HG02981 (cell line): ENCODE measurements at regions not wholly inside any gene's neighbourhood (a gene's known extent, or its start where the extent isn't known, plus 50 kb on each side); places are given as distances from the start of the nearest gene placed in this dataset.
A peak's percentile ranks its signal among the peaks of the same experiment; 100 is the strongest.

Experiments used
- ATAC-seq: cut with Tn5 transposase; IDR thresholded peaks from one replicate; pipeline ENCODE4 v1.9.1; 2021; ENCODE audit warnings: mild to moderate bottlenecking, moderate library complexity; ENCODE audit not compliant: unreplicated experiment

DNA sequence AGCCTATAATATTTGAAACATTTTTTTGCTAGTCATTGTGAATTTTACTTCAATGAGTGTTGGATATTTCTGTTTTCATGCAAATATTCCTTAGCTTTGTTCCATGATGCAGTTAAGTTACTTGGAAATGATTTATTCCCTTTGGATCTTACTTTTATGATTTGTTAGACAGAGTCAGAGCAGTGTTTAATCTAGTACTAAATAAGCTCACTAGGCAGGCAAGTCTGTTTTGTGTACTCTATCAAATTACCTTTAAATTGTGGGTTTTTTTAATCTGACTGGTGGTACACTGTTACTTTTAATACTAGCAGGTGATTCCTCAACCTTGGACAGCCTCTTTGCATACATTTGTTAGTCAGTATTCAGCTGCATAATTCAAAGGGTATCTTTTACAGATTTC lies 173.3 kb upstream of the MBNL1 start:
- ATAC-seq = no peak

DNA sequence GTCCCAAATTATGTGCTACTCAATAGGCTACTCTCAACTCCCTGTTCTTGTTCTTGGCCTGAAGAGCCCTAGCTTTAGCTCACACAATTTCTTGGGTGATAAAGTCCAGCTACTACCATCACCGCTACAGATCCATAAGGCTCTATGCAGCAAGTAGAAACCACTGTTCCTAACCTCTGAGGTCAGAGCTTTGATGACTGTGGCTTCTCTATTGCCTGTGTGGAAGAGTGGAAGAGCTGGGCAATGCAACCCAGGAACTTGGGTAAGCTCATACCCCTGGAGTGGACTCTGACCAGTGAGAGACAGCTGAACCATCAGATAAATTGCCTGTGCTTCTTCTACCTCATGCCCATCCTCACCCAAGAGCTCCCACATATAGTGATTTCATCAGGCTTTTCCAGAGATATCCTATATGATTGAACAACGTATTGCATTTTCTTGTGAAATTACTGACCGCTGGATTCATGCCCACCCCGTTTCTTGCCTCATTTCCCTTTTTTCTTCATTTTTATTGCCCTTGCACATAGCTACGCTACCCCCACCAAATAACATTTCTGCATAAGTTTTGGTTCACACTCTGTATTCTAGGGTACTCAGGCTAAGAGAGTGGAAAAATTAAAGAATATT lies 172.3 kb upstream of the MBNL1 start:
- ATAC-seq = no peak

DNA sequence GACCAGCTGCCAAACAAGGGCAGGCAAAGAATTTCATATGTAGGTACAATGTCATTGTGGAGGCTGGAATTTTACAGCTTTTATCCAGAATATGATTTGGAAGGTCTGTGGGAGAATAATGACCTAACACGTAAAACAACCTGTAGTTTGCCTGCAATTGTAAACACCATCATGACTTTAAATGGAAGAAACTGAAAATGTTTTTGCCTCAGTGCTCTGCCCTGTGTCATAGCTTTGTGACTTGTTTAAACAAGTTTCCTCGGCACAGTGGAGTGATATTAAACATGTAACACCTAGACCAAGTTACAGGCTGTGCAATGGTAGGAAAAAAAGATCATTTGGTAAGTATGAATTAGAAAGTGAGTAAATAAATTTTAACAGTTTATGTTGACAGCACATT lies 171.6 kb upstream of the MBNL1 start:
- no peak for ATAC-seq

DNA sequence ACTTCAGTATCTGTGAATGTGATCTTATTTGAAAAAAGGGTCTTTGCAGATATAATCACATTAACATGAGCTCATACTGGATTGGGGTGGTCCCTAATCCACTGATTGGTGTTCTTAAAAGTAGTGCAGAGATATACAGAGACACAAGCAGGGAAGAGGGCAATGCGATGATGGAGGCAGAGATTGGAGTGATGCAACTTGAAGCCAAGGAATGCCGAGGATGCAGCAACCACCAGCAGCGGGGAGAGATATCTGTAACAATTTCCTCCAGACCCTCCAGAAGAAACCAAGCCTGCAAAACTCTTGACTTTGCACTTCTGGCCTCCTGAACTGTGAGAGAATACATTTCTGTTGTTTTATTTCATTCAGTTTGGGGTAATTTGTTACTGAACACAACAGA lies 171.0 kb upstream of the MBNL1 start:
- no peak for ATAC-seq

DNA sequence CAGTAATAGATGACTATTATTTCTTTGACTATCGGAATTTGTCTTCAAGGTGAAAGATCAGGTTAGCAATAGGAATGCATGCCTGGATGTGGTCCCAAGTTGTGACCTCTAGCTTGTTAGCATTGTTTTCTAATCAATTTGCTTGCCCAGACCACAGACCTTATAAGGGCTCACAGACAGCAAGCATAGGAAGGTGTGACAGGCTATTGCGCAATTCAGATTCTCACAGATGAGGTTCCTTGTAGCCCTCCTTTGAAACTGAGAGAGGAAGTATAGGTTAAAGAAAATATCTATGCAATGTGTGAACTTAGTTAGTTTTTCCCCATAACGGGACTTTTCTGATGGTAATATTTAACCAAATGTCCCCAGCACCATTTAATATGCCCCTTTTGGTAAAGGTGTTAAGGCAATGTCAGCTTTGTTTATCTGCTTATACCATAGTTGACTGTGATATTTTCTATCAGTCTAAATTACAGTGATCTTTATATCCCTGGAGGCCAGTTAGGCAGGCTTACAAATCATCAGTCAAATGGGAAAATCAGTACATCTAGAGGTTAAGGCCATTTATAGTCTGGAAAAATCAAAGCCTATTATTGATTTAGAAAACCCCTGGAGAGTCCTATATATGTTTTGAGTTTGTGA lies 168.1 kb upstream of the MBNL1 start:
- ATAC-seq = peak; percentile 98

DNA sequence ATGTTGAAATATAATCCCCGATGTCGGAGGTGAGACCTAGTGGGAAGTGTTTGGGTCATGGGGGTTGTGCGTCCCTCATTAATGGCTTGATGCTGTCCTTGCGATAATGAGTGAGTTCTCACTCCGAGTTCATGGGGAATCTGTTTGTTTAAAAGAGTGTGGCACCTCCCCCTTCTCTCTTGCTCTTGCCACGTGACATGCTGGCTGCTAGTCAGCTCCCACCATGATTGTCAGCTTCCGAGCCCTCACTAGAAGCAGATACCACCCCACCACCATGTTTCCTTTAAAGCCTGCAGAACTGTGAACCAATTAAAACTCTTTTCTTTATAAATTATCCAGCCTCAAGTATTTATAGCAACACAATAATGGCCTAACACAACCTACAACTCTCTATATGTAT lies 166.3 kb upstream of the MBNL1 start:
- no peak for ATAC-seq

DNA sequence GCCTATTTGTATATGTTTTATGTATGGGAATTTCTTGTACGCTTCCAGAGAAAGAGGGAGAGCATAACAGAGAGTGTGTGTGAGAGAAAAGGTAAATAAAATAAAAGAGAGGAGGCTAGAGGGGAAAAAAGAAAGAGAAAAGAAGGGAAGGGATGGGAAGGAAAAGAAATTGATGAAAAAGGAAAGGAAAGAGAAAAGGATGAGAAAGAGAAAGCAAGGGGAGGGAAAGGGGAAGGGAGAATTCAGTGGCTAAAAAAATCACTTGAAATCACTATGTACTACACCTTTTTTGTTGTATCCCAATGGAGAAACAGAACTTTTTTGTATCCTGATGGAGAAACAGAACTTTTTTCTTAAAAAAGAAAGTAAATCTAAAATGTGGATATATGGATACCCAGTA lies 165.5 kb upstream of the MBNL1 start:
- ATAC-seq = no peak

DNA sequence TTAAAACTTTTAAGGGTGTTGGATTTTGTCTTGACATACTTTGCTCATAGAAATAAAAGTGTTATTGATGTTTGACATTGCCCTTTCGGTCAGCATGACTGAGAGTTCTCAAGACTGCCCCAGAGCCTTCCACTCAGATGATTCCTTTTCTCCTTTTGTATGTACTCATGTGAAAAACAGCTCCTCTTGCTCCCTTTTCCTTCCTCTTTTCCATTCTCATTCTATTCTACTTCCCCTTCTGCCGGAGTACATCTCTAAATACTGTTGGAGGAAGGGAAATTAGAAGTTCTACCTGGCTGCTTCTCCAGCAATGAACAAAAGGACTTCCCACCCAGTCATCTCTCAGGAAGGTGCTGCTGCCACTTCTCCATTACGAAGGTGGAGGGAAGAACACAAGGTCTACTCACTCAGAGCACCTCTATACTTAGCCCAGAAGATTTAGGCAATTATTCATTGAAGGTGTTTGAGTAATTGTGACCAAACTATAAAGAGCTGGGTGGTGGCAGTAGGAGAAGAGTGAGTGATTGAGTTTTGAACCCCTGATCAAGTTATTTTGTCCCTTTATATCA lies 163.8 kb upstream of the MBNL1 start:
- no peak for ATAC-seq

DNA sequence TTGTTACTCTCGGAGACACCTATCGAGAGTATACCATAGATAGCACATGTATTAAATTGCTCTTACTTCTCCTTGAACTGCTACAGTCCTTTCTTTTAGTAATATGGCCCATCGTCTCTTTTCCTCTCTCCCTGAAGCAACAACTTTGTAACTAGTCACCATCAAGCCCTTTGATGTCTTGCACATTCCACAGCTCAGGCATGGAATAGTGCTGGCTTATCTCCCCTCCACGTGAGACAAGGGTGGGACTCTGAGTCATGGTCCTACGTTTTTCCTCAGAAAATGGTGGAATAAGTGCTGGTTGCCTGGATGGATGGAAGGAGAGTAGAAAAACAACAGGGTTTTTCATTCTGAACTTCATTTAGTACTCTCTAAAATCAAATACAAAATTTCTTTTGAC lies 163.3 kb upstream of the MBNL1 start:
- no peak for ATAC-seq

DNA sequence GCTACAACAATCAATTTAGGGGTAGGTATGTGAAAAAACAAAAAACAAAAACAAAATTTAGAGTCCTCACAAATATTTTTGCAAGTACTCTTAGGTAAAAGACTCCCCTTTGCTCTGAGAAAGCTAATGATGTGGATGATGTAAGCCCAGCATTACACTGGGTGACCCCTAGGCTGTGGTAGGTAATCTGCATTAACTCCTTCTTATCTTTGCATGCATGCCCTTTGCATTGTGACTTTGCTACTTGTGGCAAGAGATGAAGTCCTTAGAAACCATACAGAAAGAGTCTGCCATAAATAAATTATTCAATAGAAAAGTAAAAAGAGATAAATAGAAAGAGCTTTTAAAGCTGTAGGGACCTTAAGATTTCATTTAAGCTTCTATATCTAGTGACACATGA lies 159.7 kb upstream of the MBNL1 start:
- no peak for ATAC-seq

DNA sequence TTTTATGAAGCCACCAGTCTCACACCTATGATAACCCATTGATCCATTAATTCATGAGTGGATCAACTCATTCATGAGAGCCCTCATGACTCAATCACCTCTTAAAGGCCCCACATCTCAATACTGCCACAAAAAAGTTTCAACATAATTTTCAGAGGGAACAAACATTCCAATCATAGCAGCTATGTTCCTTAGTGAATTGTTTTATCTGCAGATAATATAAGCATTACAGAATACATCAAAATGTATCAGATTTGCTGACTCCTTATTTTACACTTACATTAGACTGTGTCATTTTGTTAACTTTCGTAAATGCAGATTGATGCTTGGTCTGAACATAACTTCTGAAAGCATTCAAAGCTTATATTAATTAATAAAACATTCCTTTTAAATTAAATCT lies 155.3 kb upstream of the MBNL1 start:
- no peak for ATAC-seq

DNA sequence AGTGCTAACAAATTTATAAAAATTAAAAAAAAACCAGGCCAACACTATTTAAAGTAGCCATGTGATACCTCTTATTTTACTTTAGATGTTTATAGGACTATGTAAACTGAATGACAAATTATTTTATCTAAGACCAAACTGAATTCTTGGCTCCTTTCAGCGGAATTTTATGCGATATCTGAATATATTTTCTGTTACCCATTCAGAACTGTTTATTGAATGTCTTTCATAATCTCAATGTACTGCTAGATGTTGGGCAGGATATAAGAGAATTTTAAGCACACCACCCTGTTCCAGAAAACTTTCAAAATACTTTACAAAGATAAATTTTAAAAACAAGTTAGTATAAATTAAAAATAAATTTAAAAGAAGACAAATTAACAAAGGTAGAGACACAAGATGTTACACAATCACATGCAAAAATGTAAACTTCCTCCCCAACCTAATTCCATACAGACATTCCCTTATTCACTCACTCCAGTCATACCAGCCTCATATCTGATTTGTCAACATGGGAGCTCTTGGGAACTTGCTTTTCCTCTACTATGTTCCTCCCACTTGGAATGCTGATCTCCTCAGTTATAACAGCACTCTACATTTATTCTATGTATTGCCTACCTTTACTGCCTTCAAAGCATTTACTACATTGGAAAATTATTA lies 154.6 kb upstream of the MBNL1 start:
- ATAC-seq = no peak

DNA sequence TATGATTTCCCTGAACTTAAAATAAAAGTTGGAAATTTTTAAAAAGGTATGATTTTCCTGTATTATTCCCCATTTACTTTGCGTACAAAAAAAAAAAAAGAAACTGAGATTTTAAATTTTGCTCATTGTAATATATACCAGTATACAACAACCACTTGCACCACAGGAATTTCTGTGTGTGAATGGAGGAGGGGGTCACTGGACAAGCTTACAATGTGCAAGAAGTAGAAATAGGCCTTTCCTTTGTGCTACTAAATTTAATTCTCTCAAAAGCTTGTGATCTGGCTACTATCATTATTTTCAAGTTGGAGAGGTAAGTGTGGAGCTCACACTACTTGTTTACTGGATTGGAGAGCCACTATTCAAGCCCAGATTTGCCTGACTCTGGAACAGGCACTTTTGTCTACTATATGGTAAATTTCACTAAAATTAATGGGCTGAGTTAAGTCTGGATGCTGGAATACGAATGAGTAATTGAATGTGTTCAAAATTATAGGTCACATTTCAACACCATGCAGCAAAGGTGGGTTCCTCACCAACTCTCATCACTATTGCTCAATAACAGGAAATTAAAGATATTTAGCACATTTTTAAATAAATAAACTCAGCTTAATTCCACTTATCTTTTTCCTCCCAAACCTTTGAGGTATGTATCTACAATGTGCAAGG lies 148.0 kb upstream of the MBNL1 start:
- ATAC-seq = no peak

DNA sequence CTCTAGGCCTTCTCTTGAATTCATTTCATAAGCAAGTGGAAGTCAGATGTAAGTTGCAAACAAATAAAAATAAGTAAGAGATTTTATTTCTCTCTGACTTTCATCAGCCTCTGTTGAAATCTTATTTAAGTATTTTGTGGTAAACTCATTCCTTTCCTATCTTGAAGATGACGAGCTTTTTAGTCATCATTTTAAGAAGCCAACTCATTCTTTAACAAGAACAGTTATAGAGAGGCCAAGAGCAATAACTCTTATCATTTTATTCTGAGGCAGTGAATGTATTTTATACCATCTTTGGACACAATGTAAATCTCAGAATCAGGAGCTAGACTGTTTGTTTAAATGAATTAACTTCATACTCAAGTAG lies 147.5 kb upstream of the MBNL1 start:
- ATAC-seq = no peak

DNA sequence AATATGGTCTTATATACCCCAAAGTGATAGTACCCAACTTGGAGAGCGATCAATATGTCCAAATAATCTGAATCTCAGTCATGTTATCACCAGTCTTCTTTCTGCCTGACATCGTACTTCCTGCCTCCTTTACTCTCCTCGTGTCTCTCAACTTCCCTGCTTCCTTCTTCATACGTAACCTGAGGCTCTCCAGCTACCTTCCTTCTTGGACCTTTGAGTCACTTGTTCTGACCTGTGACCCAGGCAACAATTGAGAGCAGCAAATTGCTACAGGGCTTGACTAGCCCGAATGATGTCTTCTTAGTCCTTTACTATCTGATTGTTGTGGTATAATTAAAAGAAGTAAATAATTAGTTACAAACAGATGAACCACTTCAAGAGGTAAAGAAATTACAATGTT lies 145.9 kb upstream of the MBNL1 start:
- ATAC-seq = no peak

DNA sequence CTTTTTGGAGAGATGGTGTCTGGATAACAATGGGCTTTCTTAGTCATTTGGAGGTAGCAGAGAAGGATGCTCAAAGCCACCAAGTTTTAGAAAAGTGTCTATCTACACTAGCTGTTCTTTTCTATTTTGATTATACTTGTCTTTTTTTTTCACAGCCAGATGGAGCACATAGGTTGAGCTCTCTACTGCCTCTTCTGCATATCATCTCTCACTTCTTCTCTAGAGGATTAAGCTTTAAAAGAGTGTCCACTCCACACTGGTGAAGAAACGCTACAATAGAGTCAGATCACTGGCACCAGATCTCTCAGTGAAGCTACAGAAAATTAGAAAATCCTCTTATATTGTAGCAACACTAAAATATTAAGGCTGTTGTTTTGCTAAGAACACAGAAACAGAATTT lies 145.3 kb upstream of the MBNL1 start:
- ATAC-seq = no peak

DNA sequence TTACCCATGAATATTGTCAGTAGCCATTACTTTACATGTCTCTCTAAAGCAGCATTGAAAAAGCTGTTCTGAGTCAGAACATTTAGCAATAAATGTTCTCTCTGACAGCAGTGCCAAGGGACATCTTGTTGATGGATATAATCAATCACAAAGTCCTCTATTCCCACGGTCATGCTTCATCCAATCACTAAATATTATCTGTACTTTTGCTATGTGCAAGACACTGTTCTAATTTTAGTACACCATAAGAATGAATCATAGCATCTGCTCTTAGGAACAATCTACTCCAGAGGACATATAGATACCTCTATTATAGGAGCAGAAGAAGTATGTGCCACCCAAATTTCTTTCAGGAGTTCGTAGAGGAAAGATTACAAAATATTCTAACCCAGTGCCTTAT lies 142.5 kb upstream of the MBNL1 start:
- no peak for ATAC-seq

DNA sequence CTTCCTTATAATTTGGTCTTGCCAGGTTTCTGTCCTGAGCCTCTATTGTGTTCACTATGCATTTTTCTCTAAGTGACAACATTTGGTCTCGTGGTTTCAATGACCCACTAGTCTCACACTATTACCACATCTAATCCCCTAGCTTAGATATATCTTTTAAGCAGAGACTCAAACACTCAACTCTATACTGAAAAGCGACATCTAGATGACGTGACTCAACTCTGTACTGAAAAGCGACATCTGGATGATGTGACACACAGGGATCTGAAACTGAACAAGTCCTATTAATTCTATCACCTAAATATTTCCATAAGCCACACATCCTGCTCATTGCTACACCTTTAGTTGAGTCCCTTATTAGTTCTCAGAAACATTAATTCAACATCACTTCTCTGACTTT lies 141.7 kb upstream of the MBNL1 start:
- ATAC-seq = peak; percentile 99

DNA sequence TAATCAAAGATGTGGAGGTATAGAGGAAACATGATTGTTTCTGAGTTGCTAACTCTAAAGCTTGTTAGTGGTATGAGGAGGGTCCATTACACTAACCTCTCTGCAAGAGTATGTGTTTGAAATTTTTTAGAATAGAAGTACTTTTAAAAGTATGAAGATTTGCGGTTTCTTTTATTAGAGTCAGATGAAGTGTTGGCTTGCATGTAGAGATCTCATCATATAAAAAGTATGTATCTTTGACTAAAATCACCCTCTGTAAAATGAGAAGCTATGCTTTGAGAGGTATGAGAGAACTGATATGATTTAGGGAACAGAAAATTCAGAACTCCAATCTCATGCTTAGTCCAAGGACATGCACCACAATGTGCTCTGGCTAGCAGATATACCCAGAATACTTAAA lies 140.4 kb upstream of the MBNL1 start:
- ATAC-seq = no peak

DNA sequence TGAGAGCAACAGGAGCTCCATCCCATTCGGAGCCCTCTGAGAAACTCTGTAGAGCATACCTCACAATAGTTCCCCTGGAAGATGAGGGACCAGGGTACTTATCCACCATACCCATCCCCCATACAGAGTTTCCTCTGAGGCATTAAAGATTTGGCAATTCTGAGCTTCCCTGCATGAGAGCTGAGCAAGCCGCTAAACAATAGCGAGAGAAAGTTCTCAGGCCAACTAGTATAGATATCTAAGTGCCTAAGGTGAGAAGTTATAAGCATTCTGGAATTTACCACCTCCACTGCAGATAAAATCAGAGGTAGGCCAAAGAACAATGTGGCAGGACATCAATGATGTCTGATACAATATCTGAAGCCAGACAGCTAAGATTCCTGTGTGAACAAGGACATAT lies 129.1 kb upstream of the MBNL1 start:
- no peak for ATAC-seq

DNA sequence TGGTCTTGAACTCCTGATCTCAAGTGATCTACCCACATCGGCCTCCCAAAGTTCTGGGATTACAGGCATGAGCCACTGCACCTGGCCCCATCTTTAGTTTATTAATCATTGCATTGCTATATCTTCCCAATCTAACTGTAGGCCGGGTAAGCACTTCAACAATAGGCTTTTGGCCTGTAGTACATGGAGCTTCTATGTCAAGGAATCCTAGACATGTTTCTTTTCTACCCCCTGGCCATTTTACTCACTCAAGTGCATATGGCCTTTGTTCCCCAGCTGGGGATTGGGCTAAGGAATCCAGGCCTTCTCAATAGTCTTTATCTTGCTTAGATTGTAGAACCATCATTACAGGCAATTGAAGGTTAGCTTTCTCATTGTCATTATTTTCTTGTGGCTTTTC lies 122.3 kb upstream of the MBNL1 start:
- ATAC-seq = no peak

DNA sequence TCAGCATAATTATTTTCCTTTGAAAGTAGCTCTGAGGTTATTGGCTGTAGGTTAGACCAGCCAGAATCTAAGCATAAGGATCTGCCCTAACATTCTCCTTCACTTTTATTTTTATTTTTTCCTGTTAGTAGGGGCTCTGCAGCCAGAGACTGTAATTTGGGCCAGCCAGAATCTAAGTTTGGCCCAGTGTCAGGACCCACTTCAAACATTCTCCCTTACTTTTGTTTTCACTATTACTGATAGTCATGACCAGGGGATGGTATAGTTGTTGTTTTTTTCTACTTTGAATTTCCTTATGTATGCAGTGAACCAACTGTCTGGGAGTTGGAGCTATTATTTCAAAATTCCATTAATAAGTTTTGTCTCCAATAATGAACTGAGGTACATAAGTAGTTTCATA lies 121.0 kb upstream of the MBNL1 start:
- no peak for ATAC-seq
